Daoy (cell line): ENCODE measurements at regions not wholly inside any gene's neighbourhood (a gene's known extent, or its start where the extent isn't known, plus 50 kb on each side); places are given as distances from the start of the nearest gene placed in this dataset.

Experiments
- DNase-seq: peaks from one replicate; pipeline ENCODE4 v3.0.0-alpha.2; 2015; ENCODE audit warnings: low read depth

GRCh38 chr2:41972179-41972578, 75.6 kb upstream of the PKDCC start:
- DNase-seq: no peak

GRCh38 chr2:41972819-41973218, 75.0 kb upstream of the PKDCC start:
- DNase-seq: no peak

DNA sequence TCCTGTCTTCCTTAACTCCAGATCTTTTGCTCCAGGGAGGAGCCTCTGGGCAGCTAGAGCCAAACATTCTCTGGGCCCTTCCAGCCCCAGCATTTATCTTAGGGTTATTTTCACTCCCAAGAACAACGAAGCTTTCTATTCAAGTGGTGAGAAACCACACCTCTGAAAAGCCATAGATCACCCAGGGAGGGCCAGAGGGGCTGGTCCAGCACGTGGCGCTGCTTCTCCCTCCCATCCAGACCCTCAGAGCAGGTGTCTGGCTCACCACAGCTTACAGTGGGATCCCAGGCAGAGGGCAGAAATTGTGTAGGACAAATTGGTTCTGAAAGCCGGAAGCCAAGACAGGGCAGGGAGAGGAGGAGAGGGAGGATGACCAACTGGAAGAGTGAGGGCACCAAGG, 74.0 kb upstream of the PKDCC start:
- DNase-seq: no peak

DNA sequence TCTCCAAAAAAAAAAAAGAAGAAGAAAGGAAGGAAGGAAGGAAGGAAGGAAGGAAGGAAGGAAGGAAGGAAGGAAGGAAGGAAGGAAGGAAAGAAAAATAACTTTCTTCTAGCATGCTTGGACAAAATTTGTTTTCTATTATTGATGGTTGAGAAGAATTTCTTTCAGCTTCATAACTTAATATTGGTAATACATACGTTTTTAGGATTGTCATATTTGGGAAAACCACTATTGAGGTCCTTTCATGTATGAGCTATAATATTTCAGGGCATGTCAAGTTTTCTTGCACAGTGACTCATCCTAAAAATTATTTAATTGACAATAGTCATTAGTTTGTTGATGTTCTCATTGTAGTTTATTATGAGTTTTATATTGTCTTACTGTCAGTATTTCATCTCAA, 66.4 kb upstream of the PKDCC start:
- DNase-seq: no peak

- no peak for DNase-seq
Measured at GRCh38 chr2:41985573-41986095, 62.2 kb upstream of the PKDCC start.

DNA sequence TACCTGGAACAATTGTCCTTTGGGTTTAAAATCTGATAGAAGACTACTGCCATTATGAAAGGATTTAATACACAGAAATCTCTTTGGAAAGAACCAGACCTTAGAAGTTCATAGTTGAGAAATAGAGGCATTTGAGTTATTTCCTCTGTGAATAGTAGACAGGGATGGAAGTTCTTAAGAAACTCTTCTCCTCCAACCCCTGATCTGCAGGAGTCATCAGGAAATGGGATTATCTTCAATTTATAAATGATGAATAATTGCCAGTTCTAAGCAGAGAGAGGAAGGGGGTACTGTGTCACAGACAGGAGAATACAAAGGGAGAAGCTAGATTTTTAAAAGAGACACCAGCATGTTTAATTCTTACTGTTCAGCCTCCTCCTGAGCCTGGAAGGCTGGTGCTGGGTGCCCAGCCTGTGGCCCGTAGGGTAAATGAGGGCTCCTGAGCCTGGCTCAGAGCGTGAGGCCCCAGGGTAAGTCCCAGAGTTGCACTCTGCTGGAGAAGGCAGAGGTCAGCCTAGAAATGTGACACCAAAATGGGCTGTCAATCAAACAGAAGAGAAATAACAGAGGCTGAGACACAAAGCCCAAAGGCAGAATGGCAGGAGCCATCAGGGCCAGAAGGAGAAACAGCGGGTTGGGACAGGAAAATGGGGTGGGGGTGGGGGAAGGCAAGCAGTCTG, 58.2 kb upstream of the PKDCC start:
- no peak for DNase-seq

GRCh38 chr2:41990245-41990644, 57.6 kb upstream of the PKDCC start:
- no peak for DNase-seq

DNA sequence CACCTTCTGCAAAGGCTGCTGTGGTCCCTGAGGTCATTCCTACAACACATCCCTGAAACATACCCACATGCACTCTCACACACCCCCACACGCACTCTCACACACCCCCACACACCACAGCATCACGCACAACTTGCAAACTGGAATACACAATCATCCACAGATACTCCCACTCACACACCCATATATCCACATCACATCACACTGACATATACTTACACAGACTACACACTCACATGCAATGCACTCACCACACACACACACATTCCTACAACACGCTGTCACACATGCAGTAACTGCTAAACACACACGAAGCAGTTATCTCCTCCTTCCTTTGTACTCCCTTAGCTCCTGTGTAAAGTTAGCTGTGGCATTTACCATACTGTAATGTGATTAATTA, 57.1 kb upstream of the PKDCC start:
- DNase-seq: peak; percentile 38

DNA sequence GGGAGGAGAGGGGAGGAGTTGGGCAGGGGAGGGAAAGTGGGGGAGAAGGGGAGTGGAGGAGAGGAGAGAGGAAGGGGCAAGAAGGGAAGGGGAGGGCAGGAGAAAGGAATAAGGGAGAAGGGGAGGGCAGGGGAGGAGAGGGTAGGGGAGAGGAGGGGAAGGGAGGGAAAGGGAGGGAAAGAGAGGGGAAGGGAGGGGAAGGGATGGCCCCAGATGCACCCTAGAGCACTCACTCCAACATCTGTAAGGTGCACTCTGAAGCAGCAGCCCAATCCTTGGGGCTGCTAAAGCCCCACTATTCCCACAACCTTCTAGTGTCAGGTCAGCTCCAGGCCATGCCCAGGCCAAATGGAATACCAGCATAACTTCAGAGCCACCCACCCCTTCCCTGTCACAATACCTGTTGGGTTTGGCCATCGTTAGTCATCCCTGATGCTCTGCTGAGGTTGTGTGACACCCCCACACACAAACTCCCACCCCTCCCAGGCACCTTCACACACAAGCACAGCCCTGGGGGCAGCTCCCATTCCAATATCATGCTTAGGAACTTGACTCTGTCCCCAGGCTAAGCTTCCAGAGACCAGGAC, 55.7 kb upstream of the PKDCC start:
- DNase-seq: no peak

- DNase-seq: no peak
Measured at GRCh38 chr2:41992671-41993434, 55.0 kb upstream of the PKDCC start.

DNA sequence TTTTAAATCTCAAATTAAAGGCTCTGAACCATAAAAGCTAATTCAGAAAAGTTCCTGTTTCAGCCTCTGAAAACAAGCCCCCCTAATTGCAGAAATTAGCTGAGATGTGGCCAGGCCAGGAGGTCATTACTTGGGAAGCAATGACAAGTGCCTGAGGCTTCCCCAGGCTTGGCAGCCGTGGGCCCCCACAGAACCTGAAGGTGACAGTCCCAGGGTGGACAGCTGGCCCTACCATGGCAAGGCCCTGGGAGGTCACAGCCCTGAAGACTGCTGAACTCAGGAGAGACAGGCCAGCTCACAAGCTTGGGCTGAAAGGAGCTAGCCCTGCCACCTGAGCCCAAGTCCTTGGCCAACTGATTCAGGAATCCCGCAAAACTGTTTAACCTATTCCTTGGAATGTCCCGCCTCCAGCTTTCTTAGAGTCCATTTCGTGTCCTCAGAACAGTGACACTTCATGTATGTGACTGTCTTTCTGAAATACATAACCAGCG, 54.3 kb upstream of the PKDCC start:
- DNase-seq: no peak

GRCh38 chr2:41994233-41994637, 53.6 kb upstream of the PKDCC start:
- DNase-seq: peak; percentile 73

DNA sequence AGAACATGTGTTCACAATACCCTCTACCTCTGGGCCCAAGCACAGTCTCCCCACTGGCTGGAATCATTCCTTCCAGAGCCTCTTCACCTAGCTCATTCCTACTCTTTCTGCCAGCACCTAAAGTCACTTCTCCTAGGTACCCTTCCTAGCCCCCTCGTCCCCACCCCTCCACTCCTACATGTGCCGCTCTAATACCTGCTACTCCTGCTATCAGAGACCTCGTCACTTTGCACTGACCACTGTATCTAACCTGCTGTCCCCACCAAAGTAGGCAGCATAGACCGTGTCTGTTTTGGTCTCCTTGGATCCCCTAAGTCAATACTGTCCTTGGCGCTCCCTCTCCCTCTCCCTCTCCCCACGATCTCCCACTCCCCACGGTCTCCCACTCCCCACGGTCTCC, 53.2 kb upstream of the PKDCC start:
- DNase-seq: no peak

DNA sequence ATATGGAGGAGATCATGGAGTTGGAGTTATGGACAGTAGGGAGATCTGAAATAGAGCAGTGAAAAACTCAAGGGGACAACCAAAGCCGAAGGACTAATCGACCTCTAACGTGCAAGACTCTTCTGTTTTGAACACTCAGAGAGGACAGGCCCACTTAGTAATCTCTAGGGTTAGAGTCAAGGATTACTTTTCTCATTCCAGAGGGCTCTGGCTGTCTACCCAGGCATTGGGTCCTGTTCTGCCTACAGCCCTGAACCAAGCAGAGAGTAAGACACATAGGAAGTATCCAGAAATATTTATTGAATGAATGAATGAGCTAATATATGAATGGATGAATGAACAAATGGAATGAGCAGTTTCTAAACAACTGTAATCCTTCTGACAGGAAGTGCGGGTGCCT, 50.3 kb upstream of the PKDCC start:
- no peak for DNase-seq
